HS-5 (cell line): ENCODE measurements at regions not wholly inside any gene's neighbourhood (a gene's known extent, or its start where the extent isn't known, plus 50 kb on each side); places are given as distances from the start of the nearest gene placed in this dataset.
"Not testable (repeated sequence)": the region's sequence is repeated elsewhere in the genome, so short reads cannot be mapped to it uniquely, and the experiment has no call there.

ENCODE experiments used
- DNase-seq: peaks from one replicate; pipeline ENCODE4 v3.0.0-alpha.2; 2012; ENCODE audit warnings: low read depth

DNA sequence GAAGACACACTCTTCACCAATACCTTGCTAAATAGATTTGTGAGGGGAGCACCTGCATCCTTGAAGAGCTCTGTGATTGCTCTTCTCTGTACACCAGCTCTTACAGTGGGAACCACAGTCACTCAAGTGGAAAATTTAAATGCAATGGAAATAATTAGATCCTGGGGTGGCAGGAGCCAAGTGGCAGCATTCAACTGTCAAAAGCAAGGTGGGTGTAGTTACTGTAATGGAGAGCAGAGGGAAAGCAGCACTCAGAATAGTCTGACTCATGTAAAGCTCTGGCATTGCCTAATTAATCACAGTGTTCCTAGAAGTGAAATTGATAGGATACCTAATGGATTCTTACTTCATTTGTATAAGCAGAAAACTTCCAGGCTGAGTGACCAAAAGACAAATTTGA, 245.8 kb downstream of the KCNE4 start:
- no peak for DNase-seq

DNA sequence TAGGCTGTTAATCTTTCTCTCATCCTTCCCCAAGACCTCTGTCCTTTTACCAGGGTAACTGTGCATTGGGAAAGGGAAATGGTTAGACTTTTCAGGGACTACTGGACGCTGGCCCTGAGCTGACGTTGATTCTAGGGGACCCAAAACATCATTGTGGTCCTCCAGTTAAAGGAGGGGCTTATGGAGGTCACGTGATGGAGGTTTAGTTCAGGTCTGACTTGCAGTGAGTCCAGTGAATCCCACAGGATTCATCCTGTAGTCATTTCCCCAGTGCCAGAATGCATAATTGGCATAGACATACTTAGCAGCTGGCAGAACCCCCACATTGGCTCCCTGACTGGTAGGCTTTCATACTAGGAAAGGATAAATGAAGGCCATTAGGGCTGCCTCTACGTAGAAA, 246.3 kb downstream of the KCNE4 start:
- DNase-seq, result not testable (repeated sequence)

GRCh38 chr2:223300326-223300725, 248.3 kb downstream of the KCNE4 start:
- DNase-seq, result no peak

- DNase-seq, result no peak
Observed at GRCh38 chr2:223306371-223306770, 254.4 kb downstream of the KCNE4 start.

DNA sequence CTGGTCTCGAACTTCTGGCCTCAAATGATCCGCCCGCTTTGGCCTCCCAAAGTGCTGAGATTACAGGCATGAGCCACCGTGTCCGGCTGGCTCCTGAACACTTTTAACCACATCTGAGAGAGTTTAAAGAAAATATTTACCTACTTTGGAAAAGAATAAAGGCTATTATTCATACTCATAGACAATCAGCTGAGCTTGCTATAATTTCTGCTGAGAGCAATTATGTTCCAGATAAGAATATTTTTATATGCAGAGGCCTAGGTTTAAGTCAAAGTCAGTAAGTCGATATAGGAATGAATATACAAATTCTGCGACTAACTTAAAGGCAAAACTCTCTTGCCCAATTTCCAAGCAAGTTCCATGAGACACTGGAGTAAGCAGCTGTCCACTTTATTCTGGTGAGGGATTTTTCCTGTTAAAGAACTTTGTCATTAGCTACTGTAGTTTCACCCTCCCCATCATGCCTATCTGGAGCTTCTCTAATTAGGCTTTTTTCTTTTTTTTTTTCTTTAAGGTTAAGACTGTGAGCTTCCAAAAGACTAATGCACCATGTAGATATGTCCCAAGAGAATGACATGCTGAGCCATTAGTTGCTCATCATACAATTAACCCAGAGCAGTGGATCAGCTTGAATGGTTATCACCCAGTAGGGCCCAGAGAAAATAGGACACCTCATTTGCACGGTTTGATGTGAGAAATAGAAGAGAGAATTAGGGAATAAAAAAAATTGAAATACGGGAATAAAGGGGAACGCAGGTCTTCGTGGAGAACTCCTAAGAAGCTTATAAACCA, 260.1 kb downstream of the KCNE4 start:
- DNase-seq, result no peak

DNA sequence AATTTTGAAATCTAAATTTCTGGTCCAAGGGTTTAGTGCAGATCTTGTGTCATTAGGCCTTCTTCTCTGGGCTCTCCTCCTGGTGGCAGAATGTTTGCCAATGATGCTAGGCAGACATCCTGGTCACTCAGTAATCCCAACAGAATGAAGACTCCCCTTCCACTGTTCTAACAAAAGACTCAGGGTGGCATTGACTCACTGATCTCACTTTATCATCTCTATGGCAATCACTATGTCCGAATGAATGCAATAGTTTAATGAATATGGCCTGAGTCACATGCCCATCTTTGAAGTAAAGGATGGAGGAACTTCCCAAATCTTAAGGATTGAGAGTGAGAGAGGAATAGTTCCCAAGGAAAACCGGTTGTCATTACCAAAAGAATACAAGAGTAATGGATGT, 261.1 kb downstream of the KCNE4 start:
- no peak for DNase-seq

DNA sequence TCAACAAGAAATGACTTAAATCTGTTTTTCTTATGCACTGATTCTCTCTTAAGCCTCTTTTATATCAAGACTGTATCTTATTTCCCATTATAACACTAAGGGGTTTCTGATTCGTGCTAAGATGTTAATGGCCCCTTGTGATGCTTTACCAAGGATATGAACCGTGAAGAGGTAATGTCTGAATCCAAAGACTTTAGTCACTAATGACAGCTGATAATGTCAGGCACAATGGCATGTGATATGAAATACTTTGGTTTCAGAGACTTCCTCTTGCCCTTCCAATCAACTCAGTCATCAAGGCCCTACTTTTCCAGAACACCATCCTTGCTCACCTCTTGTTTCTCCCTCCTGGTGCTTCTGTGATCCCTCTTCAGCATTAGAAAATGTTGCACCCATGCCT, 262.8 kb downstream of the KCNE4 start:
- DNase-seq, result no peak

DNA sequence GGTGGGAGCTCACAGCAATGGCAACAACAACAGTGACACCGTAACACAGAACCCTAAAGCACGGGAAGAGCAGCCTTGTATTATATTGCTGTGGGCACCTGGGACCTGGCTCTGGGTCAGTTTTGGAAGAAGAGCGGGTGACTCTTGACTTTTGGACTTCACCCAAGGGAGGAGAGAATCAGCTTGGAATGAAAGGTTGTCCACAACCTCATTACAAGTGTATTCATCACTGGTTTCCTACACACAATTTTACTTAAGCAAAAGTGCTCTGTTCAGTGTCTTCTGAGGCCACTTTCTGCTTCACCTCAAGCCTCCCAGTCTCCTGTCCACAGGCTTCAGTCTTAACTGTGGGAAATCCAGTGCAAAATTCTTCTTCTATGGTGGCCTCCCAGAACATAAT, 263.8 kb downstream of the KCNE4 start:
- no peak for DNase-seq

DNA sequence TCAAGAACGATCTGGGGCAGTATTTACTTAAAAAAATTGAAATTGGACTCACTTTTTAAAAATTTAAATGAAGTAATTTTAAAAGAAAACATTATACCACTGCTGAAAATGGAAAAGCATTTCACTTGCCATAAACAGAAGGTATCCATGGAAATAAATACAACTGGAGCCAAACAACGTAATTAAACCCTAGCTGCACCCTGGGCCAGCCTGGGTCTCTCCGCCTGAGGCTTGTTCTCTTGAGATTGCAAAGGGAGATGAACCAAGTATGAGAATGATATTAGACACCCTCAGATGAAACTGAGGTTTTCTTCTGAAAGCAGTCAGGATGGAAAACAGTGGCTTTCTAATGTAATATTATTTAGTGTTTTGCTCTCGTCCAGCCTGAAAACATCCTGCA, 264.4 kb downstream of the KCNE4 start:
- no peak for DNase-seq

GRCh38 chr2:223319601-223320000, 267.6 kb downstream of the KCNE4 start:
- no peak for DNase-seq

GRCh38 chr2:223324402-223324801, 272.4 kb downstream of the KCNE4 start:
- DNase-seq, result no peak

DNA sequence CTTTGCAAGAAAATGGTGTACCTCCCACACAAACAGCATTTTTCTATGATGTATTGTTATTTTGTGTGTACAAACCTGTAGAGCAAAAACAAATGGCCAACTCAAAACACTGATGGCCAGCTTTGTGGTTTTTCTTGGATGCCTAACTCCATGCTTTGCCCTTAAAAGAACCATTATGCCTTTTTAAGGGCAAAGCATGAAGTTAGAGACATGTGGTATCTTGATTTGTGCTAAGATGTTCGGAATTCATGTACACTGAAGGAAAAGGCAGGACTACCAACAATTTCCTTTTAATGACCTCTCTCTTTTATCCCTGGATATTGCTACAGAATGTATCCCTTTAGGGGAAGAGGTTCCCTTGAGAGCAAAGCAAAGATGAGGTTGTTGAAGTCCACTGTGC, 273.6 kb downstream of the SCG2 start:
- DNase-seq, result no peak

DNA sequence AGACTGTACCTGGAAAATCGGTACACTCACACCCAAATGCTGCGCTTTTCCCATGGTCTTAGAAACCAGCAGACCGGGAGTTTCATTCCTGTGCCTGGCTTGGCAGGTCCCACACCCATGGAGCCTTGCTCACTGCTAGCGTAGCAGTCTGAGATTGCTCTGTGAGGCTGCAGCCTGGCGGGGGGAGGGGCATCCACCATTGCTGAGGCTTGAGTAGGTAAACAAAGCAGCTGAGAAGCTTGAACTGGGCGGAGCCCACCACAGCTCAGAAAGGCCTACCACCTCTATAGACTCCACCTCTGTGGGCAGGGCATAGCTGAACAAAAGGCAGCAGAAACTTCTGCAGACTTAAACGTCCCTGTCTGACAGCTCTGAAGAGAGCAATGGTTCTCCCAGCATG, 271.4 kb downstream of the SCG2 start:
- DNase-seq, result not testable (repeated sequence)

- DNase-seq, result no peak
Observed at GRCh38 chr2:223338016-223338415, 264.1 kb downstream of the SCG2 start.

DNA sequence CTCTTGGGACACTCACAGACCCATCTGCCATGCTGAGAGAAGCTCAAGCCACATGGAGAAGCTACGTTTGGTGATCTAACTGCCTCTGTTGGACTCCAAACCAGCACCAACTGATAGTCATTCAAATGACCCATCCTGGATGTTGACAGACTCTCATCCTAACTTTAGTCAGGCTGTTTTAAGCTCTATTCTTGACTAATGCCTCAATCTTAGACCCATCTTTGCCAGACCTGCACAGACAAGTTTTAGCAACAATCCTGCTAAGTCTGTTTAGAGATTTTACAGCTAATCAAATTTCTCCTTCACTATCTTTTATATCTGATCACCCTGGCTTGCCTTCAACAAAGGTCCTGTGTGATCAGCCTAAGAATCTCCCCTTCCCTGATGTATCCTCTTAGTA, 245.1 kb downstream of the SCG2 start:
- DNase-seq, result no peak

GRCh38 chr2:223363085-223363484, 239.1 kb downstream of the SCG2 start:
- DNase-seq, result no peak

DNA sequence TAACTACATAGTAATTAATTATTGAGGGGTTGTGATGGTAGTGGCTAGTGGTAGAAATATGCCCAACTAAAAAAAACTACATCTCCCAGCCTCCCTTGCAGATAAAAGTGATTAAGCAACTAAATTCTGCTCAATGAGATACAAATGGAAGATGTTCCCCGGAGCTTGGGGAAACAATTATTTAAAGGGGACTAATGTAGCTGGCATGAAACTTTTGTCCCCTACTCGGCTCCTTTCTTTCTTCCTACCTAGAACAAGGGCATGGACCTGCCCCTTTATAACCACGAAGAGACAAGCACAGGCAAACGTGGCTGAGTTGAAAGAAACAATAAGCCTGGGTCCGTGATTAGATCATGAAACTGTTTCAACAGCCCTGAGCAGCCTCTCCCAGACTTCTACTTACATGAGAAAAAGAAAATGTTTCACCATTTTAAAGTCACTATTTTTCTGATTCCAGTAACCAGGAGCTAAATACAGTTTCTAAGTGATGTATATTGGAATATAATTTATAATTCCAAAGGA, 236.9 kb downstream of the SCG2 start:
- DNase-seq, result no peak

- DNase-seq, result no peak
Observed at GRCh38 chr2:223366566-223366965, 235.6 kb downstream of the SCG2 start.

DNA sequence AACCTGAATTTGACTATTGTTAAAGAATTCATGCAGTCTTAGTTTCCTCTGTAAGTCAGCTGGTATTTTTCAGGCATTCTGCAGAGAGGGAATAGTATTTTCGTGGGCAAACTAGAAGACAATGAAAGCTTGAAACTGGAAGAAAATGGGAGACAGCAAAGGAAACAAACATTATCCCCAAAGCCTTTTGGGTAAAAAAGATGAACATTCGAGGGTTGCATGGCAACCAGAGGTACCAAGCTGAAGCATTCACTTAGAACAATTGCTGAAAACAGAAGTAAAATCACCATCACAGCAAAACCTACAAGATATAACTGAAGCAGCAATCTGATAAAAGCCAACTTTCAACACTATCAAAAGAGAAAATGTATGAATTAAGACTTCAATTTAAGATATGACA, 233.7 kb downstream of the SCG2 start:
- DNase-seq, result no peak

DNA sequence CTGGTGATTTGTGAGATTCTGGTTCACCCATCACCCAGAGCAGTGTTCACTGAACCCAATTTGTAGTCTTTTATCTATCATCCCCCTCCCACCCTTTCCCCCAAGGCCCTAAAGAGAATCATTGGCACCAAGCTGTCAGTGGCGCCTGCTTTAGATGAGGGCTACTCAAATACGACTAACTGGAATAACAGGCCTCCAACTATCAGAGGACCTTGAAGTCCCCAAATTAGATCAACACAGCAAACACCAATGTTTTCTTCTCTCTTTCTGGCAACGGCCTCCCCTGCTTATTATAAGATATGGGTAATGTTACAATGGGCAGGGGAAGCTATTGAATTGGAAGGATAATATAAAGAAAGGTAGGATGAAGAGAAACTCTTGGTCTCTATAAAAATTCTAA, 232.3 kb downstream of the SCG2 start:
- no peak for DNase-seq

- peak; percentile 79 for DNase-seq
Observed at GRCh38 chr2:223383315-223383714, 218.8 kb downstream of the SCG2 start.

- DNase-seq, result no peak
Observed at GRCh38 chr2:223386189-223386588, 216.0 kb downstream of the SCG2 start.

DNA sequence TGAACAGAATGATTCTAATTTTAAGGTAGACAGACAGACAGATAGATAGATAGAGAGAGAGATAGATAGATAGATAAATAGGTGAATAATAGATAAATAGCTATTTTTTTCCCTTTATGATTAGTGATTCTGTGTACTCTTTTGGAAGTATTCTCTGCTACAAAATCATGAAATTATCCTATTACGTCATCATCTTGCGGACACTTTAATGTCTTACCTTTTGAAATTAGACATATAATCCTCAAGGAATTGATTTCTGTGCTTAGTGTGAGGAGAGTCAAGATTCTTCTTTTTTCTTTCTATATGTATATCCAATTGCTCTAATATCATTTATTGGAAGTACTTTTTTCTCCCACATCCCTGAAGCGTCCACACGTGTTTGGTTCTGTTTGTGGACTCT, 215.2 kb downstream of the SCG2 start:
- DNase-seq, result no peak

GRCh38 chr2:223389624-223390023, 212.5 kb downstream of the SCG2 start:
- DNase-seq, result no peak
